BJ (cell line): ENCODE measurements at regions not wholly inside any gene's neighbourhood (a gene's known extent, or its start where the extent isn't known, plus 50 kb on each side); places are given as distances from the start of the nearest gene placed in this dataset.

Experiments
- CTCF ChIA-PET: fragments of 350-600 bp; formaldehyde crosslinking; extraction: SDS; loops from one replicate; lab custom pipeline; 2021; ENCODE audit warnings: antibody characterized with exemption, inconsistent platforms; lab: Yijun Ruan, JAX
- POLR2A ChIA-PET: fragments of 300-600 bp; sonication (Branson Sonifier 250); formaldehyde crosslinking; extraction: SDS; loops from one replicate; lab custom pipeline; 2021; ENCODE audit warnings: antibody characterized with exemption; lab: Charles Lee
- DNase-seq: peaks from one replicate; pipeline ENCODE4 v3.0.0-alpha.2; 2011; ENCODE audit warnings: low read depth
- H3K27me3 ChIP-seq: 2 replicates; pipeline ENCODE4 v1.6.0; 2011; ENCODE audit warnings: low read length; ENCODE audit not compliant: control insufficient read depth, insufficient read depth
- H3K36me3 ChIP-seq: 2 replicates; pipeline ENCODE4 v1.5.1; 2011; ENCODE audit warnings: low read length; ENCODE audit not compliant: control insufficient read depth, insufficient read depth
- H3K4me3 ChIP-seq: 2 replicates; pipeline ENCODE4 v1.5.1; 2011; ENCODE audit warnings: low read depth, mild to moderate bottlenecking, control low read depth, low read length
- TF ChIP-seq, protein P1 (sequence below): IDR thresholded peaks from 2 replicates; pipeline ENCODE4 v1.5.1; 2011; ENCODE audit warnings: low read depth, mild to moderate bottlenecking, control low read depth, inconsistent platforms, low read length, moderate library complexity; ENCODE audit not compliant: insufficient read depth

DNA sequence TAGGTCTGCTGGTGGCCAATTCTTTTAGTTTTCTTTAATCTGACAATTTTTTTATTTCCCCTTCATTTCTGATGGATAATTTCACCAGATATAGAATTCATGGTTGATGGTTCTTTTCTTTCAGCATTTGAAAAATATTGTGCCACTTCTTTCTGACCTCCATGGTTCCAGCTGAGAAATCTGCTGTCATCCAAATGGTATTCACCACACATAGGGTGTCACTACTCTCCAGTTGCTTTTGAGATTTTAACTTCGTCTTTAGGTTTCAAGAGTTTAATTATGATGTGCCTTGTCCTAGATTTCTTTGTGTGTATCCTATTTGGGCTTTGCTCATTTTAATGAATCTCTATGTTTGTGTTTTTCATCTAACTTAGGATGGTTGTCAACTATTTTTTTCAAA is 488.6 kb upstream of the HS6ST1 start:
- ChIA-PET POLR2A (no interaction called here), CTCF (no interaction called here)
- TF ChIP-seq, protein P1, sequence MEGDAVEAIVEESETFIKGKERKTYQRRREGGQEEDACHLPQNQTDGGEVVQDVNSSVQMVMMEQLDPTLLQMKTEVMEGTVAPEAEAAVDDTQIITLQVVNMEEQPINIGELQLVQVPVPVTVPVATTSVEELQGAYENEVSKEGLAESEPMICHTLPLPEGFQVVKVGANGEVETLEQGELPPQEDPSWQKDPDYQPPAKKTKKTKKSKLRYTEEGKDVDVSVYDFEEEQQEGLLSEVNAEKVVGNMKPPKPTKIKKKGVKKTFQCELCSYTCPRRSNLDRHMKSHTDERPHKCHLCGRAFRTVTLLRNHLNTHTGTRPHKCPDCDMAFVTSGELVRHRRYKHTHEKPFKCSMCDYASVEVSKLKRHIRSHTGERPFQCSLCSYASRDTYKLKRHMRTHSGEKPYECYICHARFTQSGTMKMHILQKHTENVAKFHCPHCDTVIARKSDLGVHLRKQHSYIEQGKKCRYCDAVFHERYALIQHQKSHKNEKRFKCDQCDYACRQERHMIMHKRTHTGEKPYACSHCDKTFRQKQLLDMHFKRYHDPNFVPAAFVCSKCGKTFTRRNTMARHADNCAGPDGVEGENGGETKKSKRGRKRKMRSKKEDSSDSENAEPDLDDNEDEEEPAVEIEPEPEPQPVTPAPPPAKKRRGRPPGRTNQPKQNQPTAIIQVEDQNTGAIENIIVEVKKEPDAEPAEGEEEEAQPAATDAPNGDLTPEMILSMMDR = no peak
- H3K36me3 ChIP-seq = no peaks in the 10 kb centered on the region
- DNase-seq = no peak
- H3K4me3 ChIP-seq = no peak overlapping the region
- no peaks in the 10 kb centered on the region for H3K27me3 ChIP-seq

DNA sequence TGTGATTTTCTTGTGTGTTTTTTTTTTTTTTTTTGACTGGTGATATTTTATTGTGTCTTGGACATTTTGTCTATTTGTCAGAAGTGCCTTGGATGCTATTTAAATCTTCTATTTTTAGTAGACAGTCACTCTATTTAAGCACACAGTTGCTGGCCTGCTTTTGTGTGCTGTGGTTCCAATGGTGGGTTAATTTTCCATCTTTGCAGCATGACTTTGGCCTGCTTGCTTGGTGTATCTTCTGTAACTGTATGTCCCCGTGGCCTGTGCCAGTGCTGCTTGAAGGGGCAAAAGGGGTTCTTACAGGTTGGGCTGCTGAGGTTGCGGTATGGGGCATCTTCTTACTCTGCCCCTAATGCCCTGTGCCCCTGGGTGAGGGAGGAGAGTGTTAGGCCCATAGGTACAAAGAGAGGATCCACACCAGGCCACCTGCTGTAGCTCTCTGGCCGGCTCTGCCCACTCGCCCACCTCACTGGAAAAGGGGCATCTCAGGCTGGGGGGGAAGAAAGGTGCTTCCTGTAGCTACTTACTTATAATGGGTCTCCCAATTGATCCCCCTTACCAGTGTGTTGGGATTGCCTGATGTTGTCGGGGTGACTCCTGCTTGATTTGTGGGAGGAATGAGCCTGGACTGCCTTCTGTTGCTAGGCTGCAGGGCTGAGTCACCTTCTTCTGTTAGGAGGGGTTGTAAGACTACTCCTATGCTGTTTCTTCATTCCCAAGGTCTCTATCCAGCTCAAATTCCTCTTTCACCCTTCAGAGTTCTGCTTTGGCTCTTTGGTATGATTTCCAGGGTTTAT is 490.0 kb upstream of the HS6ST1 start:
- TF ChIP-seq, protein P1 = no peak
- ChIA-PET CTCF (no interaction called here), POLR2A (no interaction called here)
- no peak overlapping the region for H3K4me3 ChIP-seq
- no peaks in the 10 kb centered on the region for H3K36me3 ChIP-seq
- DNase-seq = no peak
- H3K27me3 ChIP-seq = no peaks in the 10 kb centered on the region

DNA sequence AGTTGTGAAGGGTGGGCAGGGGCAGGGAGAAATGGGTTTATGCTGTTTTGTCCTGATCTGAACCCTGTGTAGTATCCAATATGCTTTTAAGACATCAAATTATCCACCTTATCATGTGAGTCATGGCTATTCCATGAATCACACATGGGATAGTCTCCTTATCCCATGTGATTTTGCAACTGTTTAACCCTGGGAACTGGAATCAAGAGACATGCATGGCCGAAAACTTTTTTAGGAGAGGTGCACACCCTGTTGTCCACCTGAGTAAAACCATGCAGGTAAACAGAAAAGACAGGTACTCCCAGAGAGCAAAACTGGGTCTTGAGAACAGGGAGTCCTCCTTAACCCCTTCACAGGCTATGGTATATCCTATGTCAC is 490.6 kb upstream of the HS6ST1 start:
- DNase-seq = no peak
- H3K27me3 ChIP-seq = no peaks in the 10 kb centered on the region
- POLR2A ChIA-PET = no interaction called here
- TF ChIP-seq, protein P1 = no peak
- no peak overlapping the region for H3K4me3 ChIP-seq
- CTCF ChIA-PET = no interaction called here
- H3K36me3 ChIP-seq = no peaks in the 10 kb centered on the region

DNA sequence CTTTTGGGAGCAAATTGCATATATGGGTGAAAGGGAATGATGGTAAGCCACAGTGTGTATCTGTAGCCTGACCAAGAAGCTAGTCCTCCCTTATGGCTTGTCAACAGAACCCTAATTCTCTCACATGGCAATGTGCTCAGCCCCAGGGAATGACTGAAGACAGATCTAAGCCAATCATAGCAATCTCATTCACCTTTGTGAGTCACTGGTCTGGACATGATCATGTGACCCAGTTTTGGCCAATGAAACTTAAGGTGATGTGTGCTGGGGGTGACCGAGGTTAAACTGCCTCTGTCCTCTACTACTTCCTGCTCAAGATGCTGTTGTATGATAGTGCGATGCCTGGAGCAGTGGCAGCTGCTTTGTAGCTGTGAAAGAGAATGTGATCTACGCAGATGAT is 491.2 kb upstream of the HS6ST1 start:
- TF ChIP-seq, protein P1 = no peak
- Histone ChIP-seq H3K27me3 (no peaks in the 10 kb centered on the region), H3K4me3 (no peak overlapping the region), H3K36me3 (no peaks in the 10 kb centered on the region)
- ChIA-PET CTCF (no interaction called here), POLR2A (no interaction called here)
- DNase-seq = no peak

DNA sequence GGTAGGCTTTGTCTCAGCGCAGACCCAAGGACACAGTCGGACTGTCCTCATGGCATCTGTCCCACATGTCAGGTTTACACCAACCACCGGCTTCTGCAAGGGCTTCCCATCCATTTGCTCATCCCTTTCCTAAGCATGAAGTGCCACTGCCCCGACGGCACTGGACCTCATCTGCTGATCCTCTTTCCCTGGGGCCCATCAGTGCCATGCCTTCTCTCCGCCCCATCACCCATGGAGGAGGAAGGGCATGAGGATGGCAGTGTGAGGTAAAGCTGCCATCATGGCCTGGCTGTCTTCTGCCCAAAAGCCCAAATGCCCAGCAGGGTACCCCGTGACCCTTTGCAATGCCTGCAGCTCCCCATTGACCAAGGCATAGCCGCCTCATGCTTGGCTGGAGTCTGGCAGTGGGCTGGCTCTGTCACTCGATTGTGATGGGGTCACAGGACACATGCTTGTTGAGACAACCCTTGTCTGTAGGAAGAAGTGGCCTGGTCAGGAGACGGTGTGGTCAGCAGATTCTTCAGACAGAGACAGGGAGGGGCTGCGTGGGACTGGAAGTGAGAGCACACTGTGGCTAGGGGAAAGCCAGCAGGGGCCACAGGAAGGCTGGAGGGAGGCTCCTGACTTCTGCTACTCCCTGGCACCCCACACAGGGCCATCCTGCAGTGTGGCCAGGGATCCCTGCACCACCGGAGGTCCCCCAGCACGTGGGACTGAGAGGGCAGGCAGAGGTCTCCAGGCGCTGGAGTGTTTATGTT is 493.7 kb upstream of the HS6ST1 start:
- ChIA-PET POLR2A (no interaction called here), CTCF (no interaction called here)
- Histone ChIP-seq H3K27me3 (no peaks in the 10 kb centered on the region), H3K36me3 (no peaks in the 10 kb centered on the region), H3K4me3 (no peak overlapping the region)
- no peak for DNase-seq
- TF ChIP-seq, protein P1 = no peak
